GM19023 (cell line): ENCODE measurements at regions not wholly inside any gene's neighbourhood (a gene's known extent, or its start where the extent isn't known, plus 50 kb on each side); places are given as distances from the start of the nearest gene placed in this dataset.

Source experiments
- ATAC-seq: cut with Tn5 transposase; IDR thresholded peaks from one replicate; pipeline ENCODE4 v1.9.1; 2021; ENCODE audit warnings: mild to moderate bottlenecking, moderate library complexity; ENCODE audit not compliant: unreplicated experiment

GRCh38 chr3:28726840-28727239 is 378.2 kb upstream of the AZI2 start:
- peak; percentile 82 for ATAC-seq

- no peak for ATAC-seq
These were observed 378.7 kb upstream of the AZI2 start for GRCh38 chr3:28727307-28727706.

DNA sequence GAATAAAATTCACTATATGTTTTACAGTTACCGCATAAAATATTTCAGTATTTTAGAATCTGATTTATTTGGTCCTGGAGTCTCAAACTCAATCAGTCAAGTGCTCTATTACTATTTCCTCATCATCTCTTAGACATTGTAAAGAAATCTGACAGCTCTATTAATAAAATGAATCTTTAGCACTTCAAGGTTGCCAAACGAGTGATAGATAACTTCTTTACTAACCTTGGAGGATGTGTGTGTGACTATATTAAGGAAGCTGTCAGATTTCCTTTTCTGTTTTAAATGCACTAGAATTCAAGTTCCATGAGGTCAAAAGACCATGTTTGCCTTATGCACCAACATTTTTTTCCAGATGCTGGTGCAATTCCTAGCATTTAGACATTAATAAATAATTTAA is 389.8 kb upstream of the AZI2 start:
- no peak for ATAC-seq

- ATAC-seq, result no peak
These were observed 391.0 kb upstream of the AZI2 start for GRCh38 chr3:28739647-28740046.

GRCh38 chr3:28743271-28743670 is 394.6 kb upstream of the AZI2 start:
- no peak for ATAC-seq

- ATAC-seq, result no peak
These were observed 395.2 kb upstream of the AZI2 start for GRCh38 chr3:28743831-28744230.

DNA sequence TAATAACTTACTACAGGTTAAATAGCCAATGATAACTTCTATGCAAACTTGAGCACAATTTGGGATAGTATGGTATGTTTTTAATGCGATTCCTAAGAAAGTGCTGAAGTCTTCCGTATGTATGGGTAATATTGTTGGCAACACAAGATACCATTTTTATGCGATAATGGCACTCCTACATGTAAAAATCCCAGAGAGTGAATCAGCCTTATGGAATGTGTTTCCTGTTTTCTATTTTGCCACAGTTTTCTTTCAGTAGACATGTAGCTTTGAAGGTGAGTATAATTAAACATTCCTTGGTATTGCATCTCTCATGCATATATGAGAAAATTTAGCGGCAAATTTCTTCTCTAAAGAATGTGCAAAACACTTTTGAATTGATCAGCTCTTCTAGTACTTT is 396.8 kb upstream of the AZI2 start:
- ATAC-seq, result no peak

DNA sequence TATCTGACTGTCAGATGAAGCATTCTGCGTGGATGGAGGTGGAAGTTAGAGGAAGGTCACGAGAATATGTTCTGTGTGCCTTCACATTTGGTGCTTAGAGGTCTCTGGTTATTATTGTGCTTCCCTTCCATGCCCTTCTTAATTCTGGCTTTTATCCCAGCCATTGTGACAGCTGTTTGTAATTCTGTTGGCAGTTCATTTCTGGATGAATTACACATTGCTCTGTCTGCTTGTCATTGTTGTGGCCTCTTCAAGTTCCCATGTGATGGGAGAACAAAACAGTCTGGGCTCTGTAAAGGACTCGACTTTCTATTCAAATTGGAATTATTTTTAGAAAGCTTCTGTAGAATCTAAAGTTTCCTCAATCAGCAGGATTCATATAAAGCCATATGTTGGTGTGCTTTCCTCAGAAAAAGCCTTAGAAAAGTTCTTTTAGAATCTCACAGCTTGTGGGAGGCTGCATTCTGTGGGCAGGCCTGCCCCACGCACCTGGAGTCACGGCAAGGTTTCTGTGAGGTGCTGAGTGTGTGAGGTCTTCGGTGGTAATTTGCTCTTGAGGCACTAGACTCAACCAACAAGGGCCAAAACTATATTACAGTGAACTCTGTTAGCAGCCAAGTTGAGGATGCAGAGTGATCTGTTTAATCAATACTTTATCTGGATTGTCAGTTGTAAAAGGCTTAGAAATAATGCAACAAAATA is 397.4 kb upstream of the AZI2 start:
- no peak for ATAC-seq

GRCh38 chr3:28746990-28747389 is 398.4 kb upstream of the AZI2 start:
- no peak for ATAC-seq

GRCh38 chr3:28751864-28752263 is 403.2 kb upstream of the AZI2 start:
- ATAC-seq, result no peak

- no peak for ATAC-seq
These were observed 403.7 kb upstream of the AZI2 start for GRCh38 chr3:28752290-28752689.

DNA sequence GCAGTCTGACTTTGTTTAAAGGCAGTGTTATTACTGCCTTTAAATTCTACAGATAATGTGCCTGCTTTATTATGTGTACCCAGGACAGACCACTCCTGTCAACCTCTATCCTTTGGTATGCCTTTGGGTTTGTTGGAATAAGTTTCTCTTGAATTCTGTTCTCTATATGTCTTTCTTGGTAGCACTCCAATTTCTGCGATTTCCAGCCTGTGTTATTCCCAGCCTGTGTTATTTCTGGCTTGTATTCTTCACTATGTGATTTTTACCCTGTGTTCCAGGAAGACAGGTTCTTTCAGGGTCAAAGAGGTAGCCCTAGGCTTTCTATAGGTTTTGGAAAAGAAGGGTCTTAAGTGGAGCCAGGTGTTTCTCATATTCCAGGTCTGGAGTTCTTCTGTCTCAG is 407.4 kb upstream of the AZI2 start:
- no peak for ATAC-seq

DNA sequence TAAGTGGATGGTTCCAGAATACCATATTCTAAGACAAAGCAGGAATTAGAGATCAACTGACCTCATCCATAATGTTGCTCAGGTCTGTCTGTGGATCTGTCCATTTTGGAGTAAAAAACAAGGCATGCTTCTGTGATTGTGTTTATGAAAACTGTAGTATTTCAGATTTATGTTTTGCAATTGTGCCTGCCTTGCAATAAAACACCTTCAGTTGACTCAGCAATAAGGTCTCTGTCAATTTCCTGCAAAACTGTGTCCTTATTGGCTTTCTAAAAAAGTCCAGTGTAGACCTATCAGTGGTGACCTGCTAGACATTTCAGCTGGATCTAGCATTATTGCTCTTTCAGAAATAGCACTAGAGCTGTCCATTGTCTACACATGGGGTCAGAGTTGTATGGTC is 409.5 kb upstream of the AZI2 start:
- no peak for ATAC-seq

DNA sequence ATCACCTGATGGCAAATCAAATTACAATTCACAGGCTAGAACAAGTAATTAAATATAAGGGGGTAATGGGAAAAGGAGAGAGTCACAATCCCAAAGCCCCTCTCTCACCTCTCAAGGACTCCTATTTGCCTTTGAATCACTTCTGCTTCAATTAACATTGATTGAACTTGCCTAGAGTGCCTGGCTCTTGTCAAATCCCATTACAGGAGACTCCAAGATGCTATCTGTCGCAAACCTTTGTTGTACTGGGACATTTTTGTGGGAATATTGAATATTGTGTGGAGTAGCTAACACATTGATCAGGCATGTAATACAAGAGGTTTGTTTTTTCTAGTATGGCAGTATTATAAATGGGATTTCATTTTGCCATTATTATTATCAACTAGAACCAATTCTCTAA is 412.8 kb upstream of the AZI2 start:
- no peak for ATAC-seq

- ATAC-seq, result no peak
These were observed 416.6 kb upstream of the AZI2 start for GRCh38 chr3:28765194-28765593.

DNA sequence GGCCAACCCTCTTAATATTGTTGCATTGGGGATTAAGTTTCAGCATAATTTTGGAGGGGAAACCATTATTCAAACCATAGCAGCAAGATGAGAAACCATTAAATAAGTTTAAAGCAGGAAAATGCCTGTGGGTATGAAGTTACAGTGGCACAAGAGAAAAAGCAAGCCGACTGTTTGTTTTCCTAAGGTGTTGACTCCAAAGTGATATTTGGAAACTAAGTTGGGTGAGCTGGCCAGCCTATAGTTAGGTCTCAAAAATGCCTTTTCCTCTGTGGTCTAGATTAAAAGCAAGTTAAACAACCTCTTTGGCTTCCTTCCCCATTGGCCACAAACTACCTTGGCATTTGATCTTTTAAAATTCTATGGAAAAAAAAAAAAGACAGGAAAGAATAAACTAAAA is 419.8 kb upstream of the AZI2 start:
- ATAC-seq, result no peak

GRCh38 chr3:28777806-28778475 is 429.3 kb upstream of the AZI2 start:
- no peak for ATAC-seq

DNA sequence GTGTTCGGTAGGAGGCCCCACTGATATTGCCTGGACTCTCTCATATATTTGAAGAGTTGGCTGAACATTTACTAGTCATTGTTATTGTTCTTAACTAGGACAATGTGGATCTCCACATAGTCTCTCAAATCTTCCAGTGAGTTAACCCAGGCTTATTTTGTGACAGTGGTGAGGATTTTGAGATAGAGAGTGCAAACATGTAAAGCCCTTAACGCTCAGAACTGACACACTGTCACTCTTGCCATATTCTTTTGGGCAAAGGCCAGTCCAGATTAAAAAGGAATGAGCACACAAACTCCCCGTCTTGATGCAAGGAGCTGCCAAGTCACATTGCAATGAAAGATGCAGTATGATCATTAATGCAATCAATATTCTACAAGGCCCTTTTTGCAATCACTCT is 431.9 kb upstream of the AZI2 start:
- no peak for ATAC-seq

DNA sequence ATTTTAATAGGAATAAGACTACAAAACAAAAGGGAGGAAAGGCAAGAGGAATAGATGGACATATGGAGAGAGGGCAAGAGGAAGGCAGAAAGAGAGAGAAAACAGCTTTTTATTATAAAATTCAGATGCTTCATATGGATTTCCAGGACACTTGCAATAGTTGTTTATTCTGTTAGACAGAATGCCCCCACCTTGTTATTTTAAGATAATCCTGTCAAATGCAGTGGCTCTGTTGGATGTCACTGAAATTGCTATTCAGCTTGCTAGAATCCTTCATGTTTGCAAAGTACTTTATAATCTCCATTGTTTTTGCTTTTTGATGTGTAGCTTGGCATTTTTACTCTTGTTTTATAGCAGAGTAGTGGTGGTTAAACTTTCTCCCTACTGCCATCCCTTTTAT is 432.4 kb upstream of the AZI2 start:
- ATAC-seq, result no peak

DNA sequence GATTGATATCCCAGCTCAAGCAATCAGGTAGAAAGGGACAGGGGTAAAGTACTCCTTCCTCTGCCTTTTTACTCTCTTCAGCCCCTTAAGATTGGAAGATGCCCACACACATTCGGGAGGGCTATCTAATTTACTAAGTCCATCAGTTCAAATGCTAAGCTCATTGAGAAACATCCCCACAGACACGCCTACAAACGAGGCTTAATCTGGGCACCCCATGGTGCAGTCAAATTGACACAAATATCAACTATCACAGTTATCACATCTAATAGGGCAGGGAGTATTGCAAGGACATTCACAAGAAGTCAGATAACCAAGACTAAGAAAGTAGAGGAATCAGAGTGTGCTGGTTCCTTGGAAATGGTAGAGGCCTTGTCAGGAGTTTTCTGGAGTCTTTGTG is 437.8 kb upstream of the AZI2 start:
- ATAC-seq, result no peak

- no peak for ATAC-seq
These were observed 439.9 kb upstream of the AZI2 start for GRCh38 chr3:28788571-28788970.

- no peak for ATAC-seq
These were observed 443.2 kb upstream of the AZI2 start for GRCh38 chr3:28791713-28792255.

DNA sequence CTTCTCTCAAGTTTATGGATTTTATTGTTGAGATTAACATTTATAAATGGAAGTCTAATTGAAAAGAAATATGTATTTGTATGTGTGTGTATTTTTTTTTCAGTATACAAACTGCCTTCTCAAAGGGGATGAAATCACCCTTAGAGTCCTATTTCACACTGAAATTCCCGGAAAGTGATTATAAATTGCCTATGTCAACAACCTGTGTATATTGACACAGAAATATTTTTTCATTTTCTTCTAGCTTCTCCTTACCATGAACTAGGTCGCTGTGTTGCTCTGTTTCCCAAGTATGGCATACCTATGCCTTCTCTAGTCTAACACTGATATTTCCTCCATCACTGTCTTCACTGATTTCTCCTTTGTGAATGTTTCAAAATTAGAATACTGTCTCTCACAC is 444.0 kb upstream of the AZI2 start:
- no peak for ATAC-seq
